ENCODE measurements at regions not wholly inside any gene's neighbourhood (a gene's known extent, or its start where the extent isn't known, plus 50 kb on each side); places are given as distances from the start of the nearest gene placed in this dataset.

GRCh38 chr11:122234780-122235179 is 118.8 kb upstream of the BLID start:
- Histone ChIP-seq H4K5ac (ENCODE audit: insufficient read length, low read depth, low read length) (no peak overlapping the region), H3K79me2 (ENCODE audit: control insufficient read depth in 1 of 2, insufficient read depth in 2 of 2, low read length in 2 of 2) (no peaks in the 10 kb centered on the region), H3K9me3 (ENCODE audit: insufficient read depth in 2 of 2, low read depth in 1 of 2, low read length in 1 of 2) (no peaks in the 10 kb centered on the region), H3K14ac (ENCODE audit: insufficient read length) (no peak overlapping the region), H2BK12ac (ENCODE audit: low read depth, low read length) (no peak overlapping the region), H3K23me2 (ENCODE audit: low read depth, low read length) (0 out of 2 replicates have a peak, but pooled peaks cover under 1% of the 10 kb centered on the region), H2AFZ (ENCODE audit: low read length) (no peak overlapping the region), H4K91ac (replicated peaks; ENCODE audit: insufficient read length, low read length) (no peak overlapping the region), H3K79me1 (ENCODE audit: low read depth, low read length) (no peaks in the 10 kb centered on the region), H3K27ac (ENCODE audit: low read depth, low read length) (no peak overlapping the region), H3K36me3 (ENCODE audit: control insufficient read depth in 2 of 4, insufficient read depth in 4 of 4, low read length in 3 of 4) (no peaks in the 10 kb centered on the region), H3K4me2 (ENCODE audit: insufficient read depth in 1 of 2, low read depth in 2 of 2, low read length in 2 of 2) (no peak overlapping the region), H3K9ac (replicated peaks in 1 of 4; ENCODE audit: extremely low read depth in 1 of 4, low read depth in 3 of 4, low read length in 3 of 4) (no peak overlapping the region), H2BK15ac (ENCODE audit: low read length) (no peak overlapping the region), H2BK120ac (replicated peaks; ENCODE audit: low read depth, low read length) (no peak overlapping the region), H3K23ac (ENCODE audit: insufficient read length) (no peak overlapping the region), H3K4me1 (replicated peaks in 1 of 4; ENCODE audit: control insufficient read depth in 3 of 4, insufficient read depth in 4 of 4, low read length in 3 of 4) (peaks cover 3 to 6% (median 4%) of the 10 kb centered on the region in 4 experiments; a peak in 6 of 7 replicates), H3K56ac (replicated peaks; ENCODE audit: insufficient read length, low read depth, low read length) (no peak overlapping the region), H3K27me3 (replicated peaks in 1 of 4; ENCODE audit: control insufficient read depth in 3 of 4, extremely low read depth in 1 of 4, insufficient read depth in 3 of 4, low read length in 3 of 4) (no peaks in the 10 kb centered on the region), H2AK5ac (ENCODE audit: low read depth, low read length) (no peak overlapping the region), H3K4ac (replicated peaks; ENCODE audit: insufficient read length, low read depth, low read length) (no peak overlapping the region), H3K18ac (ENCODE audit: extremely low read depth, low read length) (no peak overlapping the region), H4K20me1 (replicated peaks in 1 of 2; ENCODE audit: control insufficient read depth in 1 of 2, insufficient read depth in 2 of 2, low read length in 2 of 2) (no peaks in the 10 kb centered on the region), H2BK5ac (ENCODE audit: low read depth, low read length) (no peak overlapping the region), H3K4me3 (ENCODE audit: extremely low read depth in 1 of 4, insufficient read depth in 2 of 4, low read depth in 3 of 4, low read length in 4 of 4) (no peak overlapping the region), H4K8ac (ENCODE audit: extremely low read depth, insufficient read depth, low read length) (no peak overlapping the region), H2BK20ac (ENCODE audit: low read length) (no peak overlapping the region)
- DNase-seq (ENCODE audit: low read depth in 1 of 2, low spot score in 2 of 2) = no peak
- POLR2A ChIA-PET (ENCODE audit: partially characterized antibody) = interaction anchor here (0.6 kb wide), 1 partner anchor 206 kb away, joined by 3 read pairs; no protein-coding TSS in a partner anchor
- 88% methylated on average over 3 of the region's 3 CpGs; no CpG with 5 or more reads in 1 of the 2 experiments for WGBS, 2 experiments (ENCODE audit: extremely low coverage in 1 of 2, insufficient coverage in 1 of 2, insufficient read length in 1 of 2, insufficient replicate concordance in 2 of 2, low coverage in 1 of 2, low lambda C conversion rate in 2 of 2, missing lambda C conversion rate in 1 of 2)
- no peak for TF ChIP-seq EGR1 (IDR thresholded peaks at IDR 0.05; ENCODE audit: borderline replicate concordance, low read depth, low read length)
- TF ChIP-seq GABPA (IDR thresholded peaks at IDR 0.05; ENCODE audit: borderline replicate concordance, insufficient read depth, low read length) = no peak
- TF ChIP-seq, protein P1, sequence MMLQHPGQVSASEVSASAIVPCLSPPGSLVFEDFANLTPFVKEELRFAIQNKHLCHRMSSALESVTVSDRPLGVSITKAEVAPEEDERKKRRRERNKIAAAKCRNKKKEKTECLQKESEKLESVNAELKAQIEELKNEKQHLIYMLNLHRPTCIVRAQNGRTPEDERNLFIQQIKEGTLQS (IDR thresholded peaks at IDR 0.05; ENCODE audit: insufficient read depth, low read depth, low read length) = no peak
- TF ChIP-seq SIN3A (conservative IDR thresholded peaks at IDR 0.05 in 1 of 2, IDR thresholded peaks at IDR 0.05 in 1 of 2; ENCODE audit: low read depth in 1 of 2, low read length in 2 of 2) = no peak
- no peak for TF ChIP-seq NANOG (IDR thresholded peaks at IDR 0.05; ENCODE audit: insufficient read depth, low read depth, low read length, poor library complexity, severe bottlenecking)
- CTCF ChIA-PET (ENCODE audit: partially characterized antibody) = interaction anchor here (1.1 kb wide), 2 partner anchors 32 to 49 kb away, joined by 3 read pairs; no protein-coding TSS in a partner anchor
- no peak for FAIRE-seq

All from H1 (cell line).